Right atrium auricular region (tissue), 2 donors: ENCODE measurements at regions not wholly inside any gene's neighbourhood (a gene's known extent, or its start where the extent isn't known, plus 50 kb on each side); places are given as distances from the start of the nearest gene placed in this dataset.

Experiments used
- DNase-seq: peaks from one replicate; pipeline ENCODE4 v3.0.0-alpha.2; 2019; ENCODE audit warnings: low spot score
- H3K27ac ChIP-seq, 2 donors: fragments of 200-600 bp; sonication (generic); 1 replicate in 1 of 2; 2 replicates in 1 of 2; pipeline ENCODE4 v1.5.1; 2016 to 2019
- H3K27me3 ChIP-seq, 2 donors: fragments of 200-600 bp; sonication (generic); one replicate each; pipeline versions ENCODE4 v1.5.1 to v1.6.0; 2017 to 2019
- H3K36me3 ChIP-seq: fragments of 200-600 bp; sonication (generic); one replicate; pipeline ENCODE4 v1.5.1; 2016
- H3K4me1 ChIP-seq, 2 donors: fragments of 200-600 bp; sonication (generic); one replicate each; pipeline versions ENCODE4 v1.5.1 to v1.6.0; 2017 to 2019
- H3K4me3 ChIP-seq, 2 donors: fragments of 200-600 bp; sonication (generic); 1 replicate in 1 of 2; 2 replicates in 1 of 2; pipeline ENCODE4 v1.5.1; 2017 to 2019; ENCODE audit warnings: mild to moderate bottlenecking in 1 of 2, moderate library complexity in 1 of 2
- H3K9me3 ChIP-seq, 2 donors: fragments of 200-600 bp; sonication (generic); one replicate each; pipeline ENCODE4 v1.5.1; 2019
- TF ChIP-seq, protein P1 (sequence below), 2 donors: fragments of 200-600 bp; sonication (generic); IDR thresholded peaks; one replicate each; pipeline ENCODE4 v1.5.1; 2019; ENCODE audit warnings: antibody characterized with exemption in 2 of 2

DNA sequence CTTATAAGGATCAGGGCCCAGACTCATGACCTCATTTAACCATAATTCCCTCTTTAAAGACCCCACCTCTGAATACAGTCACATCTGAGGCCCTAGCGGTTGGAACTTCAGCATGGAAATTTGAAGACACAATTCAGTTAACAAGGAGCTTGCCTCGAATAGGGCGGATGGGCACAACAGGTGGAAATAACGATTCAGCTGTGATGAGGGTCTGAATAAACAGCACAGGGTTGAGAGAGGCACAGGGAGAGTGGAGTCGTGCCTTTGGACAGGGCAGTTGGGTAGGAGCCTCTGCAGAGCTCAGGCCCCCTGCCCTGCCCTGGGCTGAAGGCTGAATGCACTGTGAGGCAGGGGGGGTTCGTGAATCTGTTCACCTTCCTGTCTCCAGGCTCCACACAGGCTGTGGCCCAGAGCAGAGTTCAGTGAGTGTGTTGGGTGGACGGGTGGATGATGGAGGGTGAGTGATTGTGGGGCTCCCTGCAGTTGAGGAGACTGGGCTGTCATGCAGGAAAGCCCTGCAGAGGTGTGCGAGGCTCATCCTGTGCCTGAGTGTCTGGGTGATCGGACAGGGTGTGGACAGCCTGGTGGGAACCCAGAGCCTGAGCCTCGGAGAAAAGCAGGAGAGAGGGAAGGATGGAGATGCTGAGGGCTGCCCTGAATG, 243.1 kb downstream of the FOXD2 start:
- Histone ChIP-seq H3K36me3 (no peaks in the 10 kb centered on the region), H3K4me1 (no peaks in the 10 kb centered on the region), H3K9me3 (no peaks in the 10 kb centered on the region), H3K4me3 (no peak overlapping the region), H3K27ac (no peak overlapping the region), H3K27me3 (no peaks in the 10 kb centered on the region)
- DNase-seq: peak; percentile 40
- TF ChIP-seq, protein P1, sequence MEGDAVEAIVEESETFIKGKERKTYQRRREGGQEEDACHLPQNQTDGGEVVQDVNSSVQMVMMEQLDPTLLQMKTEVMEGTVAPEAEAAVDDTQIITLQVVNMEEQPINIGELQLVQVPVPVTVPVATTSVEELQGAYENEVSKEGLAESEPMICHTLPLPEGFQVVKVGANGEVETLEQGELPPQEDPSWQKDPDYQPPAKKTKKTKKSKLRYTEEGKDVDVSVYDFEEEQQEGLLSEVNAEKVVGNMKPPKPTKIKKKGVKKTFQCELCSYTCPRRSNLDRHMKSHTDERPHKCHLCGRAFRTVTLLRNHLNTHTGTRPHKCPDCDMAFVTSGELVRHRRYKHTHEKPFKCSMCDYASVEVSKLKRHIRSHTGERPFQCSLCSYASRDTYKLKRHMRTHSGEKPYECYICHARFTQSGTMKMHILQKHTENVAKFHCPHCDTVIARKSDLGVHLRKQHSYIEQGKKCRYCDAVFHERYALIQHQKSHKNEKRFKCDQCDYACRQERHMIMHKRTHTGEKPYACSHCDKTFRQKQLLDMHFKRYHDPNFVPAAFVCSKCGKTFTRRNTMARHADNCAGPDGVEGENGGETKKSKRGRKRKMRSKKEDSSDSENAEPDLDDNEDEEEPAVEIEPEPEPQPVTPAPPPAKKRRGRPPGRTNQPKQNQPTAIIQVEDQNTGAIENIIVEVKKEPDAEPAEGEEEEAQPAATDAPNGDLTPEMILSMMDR (IDR thresholded peaks at IDR 0.05): no peak

DNA sequence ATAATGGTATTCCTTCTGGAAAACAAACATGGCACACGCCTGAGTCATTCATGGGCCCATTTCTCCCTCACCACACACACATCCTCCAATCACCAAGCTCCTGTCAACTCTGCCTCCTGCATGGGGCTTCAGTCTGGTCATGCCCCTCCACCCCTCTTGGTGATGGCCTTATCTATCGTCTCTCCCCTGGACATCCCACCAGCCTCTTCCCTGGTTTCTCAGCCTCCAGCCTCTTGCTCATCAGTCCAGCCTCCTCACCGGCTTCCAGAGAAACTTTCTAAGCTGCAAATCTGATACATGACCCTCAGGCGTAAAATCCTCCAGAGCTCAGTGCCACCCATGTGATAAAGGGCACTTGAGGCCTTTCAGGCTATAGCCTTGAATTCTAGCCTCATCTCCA, 243.9 kb downstream of the FOXD2 start:
- TF ChIP-seq, protein P1 (IDR thresholded peaks at IDR 0.05): no peak
- Histone ChIP-seq H3K27me3 (no peaks in the 10 kb centered on the region), H3K4me3 (no peak overlapping the region), H3K9me3 (no peaks in the 10 kb centered on the region), H3K36me3 (no peaks in the 10 kb centered on the region), H3K4me1 (no peaks in the 10 kb centered on the region), H3K27ac (no peak overlapping the region)
- DNase-seq: peak; percentile 28

DNA sequence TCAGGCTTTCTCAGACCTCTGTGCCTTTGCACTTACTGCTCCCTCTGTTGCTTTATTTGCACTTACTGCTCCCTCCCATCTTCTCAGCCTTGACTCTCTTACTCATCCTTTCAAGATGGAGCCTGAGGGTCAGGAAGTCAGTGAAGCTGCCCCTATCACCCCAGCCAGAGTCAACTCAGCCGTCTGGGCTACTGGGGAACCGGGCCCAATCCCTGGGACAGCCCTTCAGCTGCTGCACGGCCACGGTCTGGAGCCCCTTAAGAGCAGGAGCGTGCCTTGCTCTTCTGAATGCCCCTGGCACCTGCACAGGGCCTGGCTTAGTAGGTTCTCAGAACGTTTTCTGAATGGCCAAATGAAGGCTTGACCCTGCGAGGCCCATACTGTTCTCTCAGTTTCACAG, 244.4 kb downstream of the FOXD2 start:
- Histone ChIP-seq H3K4me3 (no peak overlapping the region), H3K9me3 (no peaks in the 10 kb centered on the region), H3K27me3 (no peaks in the 10 kb centered on the region), H3K36me3 (no peaks in the 10 kb centered on the region), H3K4me1 (no peaks in the 10 kb centered on the region), H3K27ac (no peak overlapping the region)
- DNase-seq: peak; percentile 30
- TF ChIP-seq, protein P1 (IDR thresholded peaks at IDR 0.05): no peak

DNA sequence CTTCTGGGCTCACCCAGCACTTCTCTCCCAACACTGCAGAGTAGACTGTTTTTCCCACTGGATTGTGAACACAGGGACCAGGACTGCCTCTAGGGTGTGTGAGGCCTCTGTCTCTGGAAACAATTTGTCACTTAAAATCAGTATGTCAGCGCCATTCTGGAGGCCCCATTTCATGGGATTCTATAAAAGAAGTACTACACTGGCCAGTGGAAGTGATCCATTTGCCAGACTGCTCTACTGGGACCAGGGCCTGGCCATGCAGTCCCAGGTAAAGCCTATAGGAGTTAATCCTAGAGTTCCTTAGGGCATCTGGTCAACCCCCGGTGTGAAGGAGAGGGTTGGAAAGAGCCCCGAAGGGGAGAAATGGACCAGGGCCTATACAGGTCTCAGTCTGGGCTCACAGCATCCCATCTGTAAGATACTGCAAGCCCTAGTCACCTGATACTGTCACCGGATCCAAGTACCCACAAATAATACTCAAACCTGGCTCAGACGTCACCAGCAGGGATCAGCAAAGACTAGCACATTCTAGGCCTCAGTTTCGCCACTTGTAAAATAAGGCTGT, 245.0 kb downstream of the FOXD2 start:
- TF ChIP-seq, protein P1 (IDR thresholded peaks at IDR 0.05): no peak
- no peaks in the 10 kb centered on the region for H3K36me3 ChIP-seq
- no peaks in the 10 kb centered on the region for H3K4me1 ChIP-seq
- peak; percentile 28 for DNase-seq
- H3K27me3 ChIP-seq: no peaks in the 10 kb centered on the region
- no peaks in the 10 kb centered on the region for H3K9me3 ChIP-seq
- no peak overlapping the region for H3K4me3 ChIP-seq
- no peak overlapping the region for H3K27ac ChIP-seq

DNA sequence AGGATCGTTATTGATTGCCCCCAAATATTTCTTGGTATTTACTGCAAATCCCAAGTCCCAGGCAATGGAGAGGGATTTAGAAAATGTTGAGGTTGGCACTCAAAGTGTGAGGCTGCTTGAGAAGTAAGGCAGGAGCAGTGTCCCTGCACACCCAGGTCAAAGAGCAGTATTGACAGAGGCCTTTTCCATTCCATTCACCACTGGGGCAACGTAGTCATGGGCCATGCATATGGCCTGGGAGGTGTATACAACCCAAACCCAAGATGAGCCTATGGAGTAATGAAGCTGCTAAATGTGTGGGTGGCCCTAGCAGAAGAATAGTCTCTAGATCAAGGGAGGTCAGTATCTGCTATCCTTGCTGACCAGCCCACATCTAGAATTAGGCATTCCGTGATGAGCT, 245.6 kb downstream of the FOXD2 start:
- Histone ChIP-seq H3K27ac (no peak overlapping the region), H3K36me3 (no peaks in the 10 kb centered on the region), H3K4me1 (no peaks in the 10 kb centered on the region), H3K27me3 (no peaks in the 10 kb centered on the region), H3K4me3 (no peak overlapping the region), H3K9me3 (no peaks in the 10 kb centered on the region)
- TF ChIP-seq, protein P1 (IDR thresholded peaks at IDR 0.05): no peak
- peak; percentile 28 for DNase-seq

DNA sequence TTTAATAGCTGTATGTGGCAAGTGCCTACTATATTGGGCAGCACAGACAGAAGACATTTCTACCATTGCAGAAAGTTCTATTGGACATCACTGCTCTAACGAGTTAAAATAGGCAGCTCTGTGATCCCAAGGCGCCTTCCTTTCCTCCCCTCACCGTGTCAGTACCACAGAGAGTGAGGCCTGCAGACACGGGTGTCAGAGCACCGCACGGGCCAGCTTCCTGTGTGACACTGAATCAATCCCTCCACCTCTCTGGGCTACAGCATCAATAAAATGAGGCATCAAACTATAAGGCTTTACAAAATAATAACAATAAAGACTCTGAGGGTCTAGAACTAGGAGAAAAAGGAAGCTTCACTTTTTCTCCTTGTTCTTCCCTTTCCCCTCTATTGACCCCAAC, 246.7 kb downstream of the FOXD2 start:
- Histone ChIP-seq H3K9me3 (no peaks in the 10 kb centered on the region), H3K36me3 (no peaks in the 10 kb centered on the region), H3K4me3 (no peak overlapping the region), H3K4me1 (no peaks in the 10 kb centered on the region), H3K27ac (no peak overlapping the region), H3K27me3 (no peaks in the 10 kb centered on the region)
- TF ChIP-seq, protein P1 (IDR thresholded peaks at IDR 0.05): no peak
- peak; percentile 16 for DNase-seq
